Effector memory CD4-positive, alpha-beta T cell (primary cell): ENCODE measurements at regions not wholly inside any gene's neighbourhood (a gene's known extent, or its start where the extent isn't known, plus 50 kb on each side); places are given as distances from the start of the nearest gene placed in this dataset.

Source experiments
- DNase-seq, 3 donors: peaks; one replicate each; pipeline ENCODE4 v3.0.0-alpha.2; 2020
- H3K27ac ChIP-seq: 2 replicates; pipeline ENCODE4 v1.7.0; 2013; ENCODE audit warnings: mild to moderate bottlenecking, low read length, moderate library complexity; ENCODE audit not compliant: insufficient read depth, poor library complexity, severe bottlenecking
- H3K27me3 ChIP-seq: replicated peaks from 2 replicates; pipeline ENCODE4 v1.7.0; 2013; ENCODE audit warnings: mild to moderate bottlenecking, low read length; ENCODE audit not compliant: insufficient read depth, control insufficient read depth, poor library complexity, severe bottlenecking
- H3K36me3 ChIP-seq: 2 replicates; pipeline ENCODE4 v1.7.0; 2013; ENCODE audit warnings: mild to moderate bottlenecking, low read length, moderate library complexity; ENCODE audit not compliant: control insufficient read depth, insufficient read depth
- H3K4me1 ChIP-seq: 2 replicates; pipeline ENCODE4 v1.7.0; 2013; ENCODE audit warnings: low read length, mild to moderate bottlenecking; ENCODE audit not compliant: control insufficient read depth, insufficient read depth, poor library complexity, severe bottlenecking
- H3K4me3 ChIP-seq: 2 replicates; pipeline ENCODE4 v1.7.0; 2013; ENCODE audit warnings: low read length, low read depth, mild to moderate bottlenecking; ENCODE audit not compliant: insufficient read depth, poor library complexity, severe bottlenecking
- H3K9me3 ChIP-seq: 2 replicates; pipeline ENCODE4 v1.7.0; 2013; ENCODE audit warnings: mild to moderate bottlenecking, low read length, moderate library complexity; ENCODE audit not compliant: control insufficient read depth

- Histone ChIP-seq H3K36me3 (no peaks in the 10 kb centered on the region), H3K4me3 (peak overlapping the region; percentile 20), H3K27ac (no peak overlapping the region), H3K9me3 (no peaks in the 10 kb centered on the region), H3K27me3 (no peaks in the 10 kb centered on the region), H3K4me1 (peaks cover 9% of the 10 kb centered on the region)
- DNase-seq: peak in 2 of 3 donors; percentile 11 to 18
These were observed 59.1 kb upstream of the SMNDC1 start for GRCh38 chr10:110363572-110364411.

GRCh38 chr10:110364531-110364937 is 59.8 kb upstream of the SMNDC1 start:
- no peaks in the 10 kb centered on the region for H3K9me3 ChIP-seq
- peaks cover 9% of the 10 kb centered on the region for H3K4me1 ChIP-seq
- no peak overlapping the region for H3K4me3 ChIP-seq
- no peaks in the 10 kb centered on the region for H3K27me3 ChIP-seq
- H3K36me3 ChIP-seq: no peaks in the 10 kb centered on the region
- DNase-seq: no peak
- H3K27ac ChIP-seq: no peak overlapping the region

- DNase-seq: no peak
- Histone ChIP-seq H3K27me3 (no peaks in the 10 kb centered on the region), H3K27ac (no peak overlapping the region)
These were observed 60.8 kb upstream of the SMNDC1 start for GRCh38 chr10:110365356-110366143.

DNA sequence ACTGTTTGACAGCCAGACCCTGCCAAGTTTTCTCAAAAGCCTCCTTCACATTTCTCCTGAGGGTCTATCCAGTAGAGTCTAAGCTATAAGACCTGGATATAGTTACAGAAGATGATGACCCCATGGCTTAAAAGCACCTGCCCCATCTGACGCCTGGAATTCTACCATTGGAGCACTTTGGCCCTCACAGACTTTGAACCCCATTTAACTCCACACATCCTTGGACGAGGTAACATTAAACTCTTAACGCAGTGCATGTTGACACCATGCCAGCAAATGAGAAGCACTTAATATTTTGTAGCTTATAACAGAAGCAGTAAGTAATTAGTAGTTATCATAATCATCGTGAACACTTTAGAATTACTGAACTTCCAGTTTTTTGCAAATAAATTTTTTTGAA is 61.9 kb upstream of the SMNDC1 start:
- Histone ChIP-seq H3K27ac (no peak overlapping the region), H3K4me1 (peaks cover 9% of the 10 kb centered on the region), H3K27me3 (no peaks in the 10 kb centered on the region), H3K36me3 (no peaks in the 10 kb centered on the region), H3K4me3 (no peak overlapping the region), H3K9me3 (no peaks in the 10 kb centered on the region)
- DNase-seq: no peak

More at GRCh38 chr10:110365356-110366143, 60.8 kb upstream of the SMNDC1 start:
- Histone ChIP-seq H3K4me1 (peaks cover 9% of the 10 kb centered on the region), H3K9me3 (no peaks in the 10 kb centered on the region), H3K36me3 (no peaks in the 10 kb centered on the region), H3K4me3 (no peak overlapping the region)

DNA sequence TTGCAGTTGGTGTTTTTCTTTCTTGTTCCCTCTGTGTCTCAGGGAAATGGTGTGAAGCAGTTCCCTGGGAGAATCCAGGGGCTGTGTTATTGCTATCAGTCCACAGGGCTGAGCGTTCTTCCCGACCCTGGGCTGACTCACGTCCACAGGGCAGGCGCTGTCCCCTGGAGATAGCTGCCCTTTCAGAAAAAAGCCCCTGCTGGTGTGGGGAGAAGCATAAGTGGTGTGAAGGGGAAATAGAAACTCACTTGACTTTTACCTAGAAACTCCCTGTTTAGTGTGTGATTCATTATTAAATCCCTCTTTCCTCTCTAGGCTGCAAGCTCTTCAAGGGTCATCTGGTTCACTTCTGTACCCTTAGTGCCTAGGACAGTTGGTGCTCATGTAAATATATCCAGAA is 63.3 kb upstream of the SMNDC1 start:
- Histone ChIP-seq H3K36me3 (no peaks in the 10 kb centered on the region), H3K4me3 (no peak overlapping the region), H3K27ac (no peak overlapping the region), H3K4me1 (peaks cover 9% of the 10 kb centered on the region), H3K27me3 (no peaks in the 10 kb centered on the region), H3K9me3 (no peaks in the 10 kb centered on the region)
- no peak for DNase-seq

DNA sequence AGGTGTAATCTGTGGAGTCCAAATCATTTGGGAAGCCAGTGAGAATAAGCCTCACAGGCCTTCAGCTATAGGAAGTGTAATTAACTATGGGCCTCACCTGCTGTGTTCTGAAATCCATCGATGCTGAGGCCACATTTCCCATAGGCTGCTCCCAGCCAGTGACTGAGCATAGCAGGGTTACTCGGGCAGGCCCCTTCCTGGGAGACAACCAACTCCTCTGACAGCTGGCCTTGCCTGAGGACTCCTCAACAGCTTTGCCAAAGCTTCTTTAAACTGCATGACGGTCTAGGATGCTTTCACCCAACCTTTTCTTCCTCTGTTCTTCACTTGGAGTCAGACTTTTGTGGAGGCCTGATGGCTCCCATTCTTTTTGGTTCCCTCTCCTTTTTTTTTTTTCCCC is 63.8 kb upstream of the SMNDC1 start:
- H3K27ac ChIP-seq: no peak overlapping the region

DNA sequence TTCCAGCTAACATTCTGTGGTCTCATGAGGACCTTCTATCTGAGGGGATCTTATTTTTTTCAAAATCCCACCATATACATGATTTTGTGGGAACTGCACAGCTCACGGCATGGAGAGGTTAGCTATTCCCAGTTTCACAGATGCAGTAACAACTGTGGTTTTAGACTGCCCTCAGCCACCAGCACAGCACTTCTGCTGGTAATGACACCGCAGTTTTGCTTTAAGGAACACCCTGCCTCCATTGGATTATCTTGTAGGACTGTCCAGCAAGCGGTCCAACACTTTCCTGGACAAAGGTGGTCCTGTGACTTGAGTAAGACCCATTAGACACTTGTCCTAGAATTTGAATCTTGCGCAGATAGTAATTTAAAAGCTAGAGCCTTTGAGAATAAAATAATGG is 65.3 kb upstream of the SMNDC1 start:
- Histone ChIP-seq H3K27ac (no peak overlapping the region), H3K4me1 (no peaks in the 10 kb centered on the region), H3K9me3 (no peaks in the 10 kb centered on the region), H3K4me3 (no peak overlapping the region), H3K36me3 (no peaks in the 10 kb centered on the region), H3K27me3 (no peaks in the 10 kb centered on the region)
- no peak for DNase-seq

More for the DNA sequence above, 63.8 kb upstream of the SMNDC1 start:
- DNase-seq: no peak
- Histone ChIP-seq H3K4me1 (peaks cover 7% of the 10 kb centered on the region), H3K27me3 (no peaks in the 10 kb centered on the region), H3K4me3 (no peak overlapping the region), H3K9me3 (no peaks in the 10 kb centered on the region), H3K36me3 (no peaks in the 10 kb centered on the region)

DNA sequence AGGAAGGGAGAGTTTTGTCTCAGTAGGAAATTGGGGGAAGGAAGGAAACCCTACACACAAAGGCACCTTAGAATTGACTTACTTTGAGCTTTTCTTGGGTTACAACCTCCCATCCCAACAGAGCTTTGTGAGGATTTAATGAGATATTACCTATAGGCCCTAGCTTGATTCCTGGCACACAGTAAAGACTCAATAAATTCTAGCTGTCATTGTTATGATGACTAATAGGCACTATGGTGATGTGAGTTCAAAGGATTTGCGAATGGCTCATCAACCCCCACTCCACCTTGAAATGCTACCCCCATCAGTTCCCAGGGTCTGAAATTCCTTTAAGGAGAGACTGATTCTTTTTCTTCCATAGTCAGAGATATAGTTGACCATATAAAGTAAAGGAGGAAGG is 67.9 kb upstream of the SMNDC1 start:
- no peak overlapping the region for H3K4me3 ChIP-seq
- no peak for DNase-seq
- H3K4me1 ChIP-seq: no peaks in the 10 kb centered on the region
- no peak overlapping the region for H3K27ac ChIP-seq
- no peaks in the 10 kb centered on the region for H3K9me3 ChIP-seq
- no peaks in the 10 kb centered on the region for H3K27me3 ChIP-seq
- no peaks in the 10 kb centered on the region for H3K36me3 ChIP-seq

DNA sequence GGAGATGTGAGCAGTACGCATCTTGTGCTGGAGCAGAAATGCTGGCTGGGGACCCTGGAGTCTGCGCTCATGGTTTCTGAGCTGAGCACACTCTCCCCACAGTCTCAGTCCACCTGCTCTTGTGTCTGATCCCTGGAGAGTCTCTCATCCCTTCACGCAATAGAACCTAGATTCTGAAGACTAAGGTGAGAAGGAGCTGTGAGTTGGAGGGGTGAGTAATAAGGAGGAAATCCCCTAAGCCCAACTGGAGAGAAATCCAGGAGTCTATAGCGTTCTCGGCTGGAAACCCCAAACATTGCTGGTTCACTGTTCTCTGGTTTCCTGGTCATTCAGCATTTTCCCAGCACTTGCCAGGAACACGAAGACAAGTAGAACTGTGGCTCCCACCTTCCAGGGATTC is 68.3 kb upstream of the SMNDC1 start:
- Histone ChIP-seq H3K36me3 (no peaks in the 10 kb centered on the region), H3K27me3 (no peaks in the 10 kb centered on the region), H3K9me3 (no peaks in the 10 kb centered on the region), H3K4me3 (no peak overlapping the region), H3K4me1 (no peaks in the 10 kb centered on the region), H3K27ac (no peak overlapping the region)
- DNase-seq: no peak
